Neural cell (in vitro differentiated cells): ENCODE measurements at regions not wholly inside any gene's neighbourhood (a gene's known extent, or its start where the extent isn't known, plus 50 kb on each side); places are given as distances from the start of the nearest gene placed in this dataset.

Experiments used
- H2AFZ ChIP-seq: fragments of 200-600, 300-800 bp; sonication (generic), shearing (Covaris generic); 2 replicates; pipeline ENCODE4 v1.6.0; 2014; ENCODE audit warnings: low read depth, mild to moderate bottlenecking, antibody characterized with exemption, low read length, moderate library complexity
- H3F3A ChIP-seq: fragments of 200-600 bp; shearing (Covaris generic); 2 replicates; pipeline ENCODE4 v1.6.1; 2016; ENCODE audit warnings: mild to moderate bottlenecking, moderate library complexity, mixed read lengths, antibody characterized with exemption, low read length; ENCODE audit not compliant: insufficient read depth, poor library complexity, severe bottlenecking
- H3K27ac ChIP-seq: fragments of 200-600, 300-800 bp; sonication (generic), shearing (Covaris generic); 2 replicates; pipeline ENCODE4 v1.5.1; 2014; ENCODE audit warnings: mild to moderate bottlenecking, low read length, moderate library complexity
- H3K27me3 ChIP-seq: fragments of 300-800, 200-600 bp; sonication (generic), shearing (Covaris generic); 2 replicates; pipeline ENCODE4 v1.6.0; 2014; ENCODE audit warnings: mild to moderate bottlenecking, low read depth, low read length, moderate library complexity; ENCODE audit not compliant: insufficient read depth
- H3K36me3 ChIP-seq: fragments of 300-800, 200-600 bp; sonication (generic), shearing (Covaris generic); 2 replicates; pipeline ENCODE4 v1.5.1; 2014; ENCODE audit warnings: mild to moderate bottlenecking, antibody characterized with exemption, low read length, moderate library complexity; ENCODE audit not compliant: insufficient read depth
- H3K4me2 ChIP-seq: fragments of 300-800, 200-600 bp; sonication (generic), shearing (Covaris generic); 2 replicates; pipeline ENCODE4 v1.6.0; 2014; ENCODE audit warnings: mild to moderate bottlenecking, low read length
- H3K4me3 ChIP-seq: fragments of 300-800, 200-600 bp; sonication (generic), shearing (Covaris generic); 2 replicates; pipeline ENCODE4 v1.5.1; 2014; ENCODE audit warnings: mild to moderate bottlenecking, low read length, moderate library complexity
- H3K79me2 ChIP-seq: fragments of 200-600 bp; shearing (Covaris generic); replicated peaks from 2 replicates; pipeline ENCODE4 v1.6.0; 2014; ENCODE audit warnings: mild to moderate bottlenecking, low read length, moderate library complexity; ENCODE audit not compliant: insufficient read depth
- H3K9ac ChIP-seq: fragments of 300-800, 200-600 bp; sonication (generic), shearing (Covaris generic); 2 replicates; pipeline ENCODE4 v1.6.1; 2016; ENCODE audit warnings: mild to moderate bottlenecking, low read length, mixed read lengths
- H3K9me2 ChIP-seq: fragments of 200-600 bp; shearing (Covaris generic); 2 replicates; pipeline ENCODE4 v1.6.1; 2016; ENCODE audit warnings: mild to moderate bottlenecking, low read length, mixed read lengths; ENCODE audit not compliant: insufficient read depth
- H3K9me3 ChIP-seq: fragments of 200-600, 300-800 bp; sonication (generic), shearing (Covaris generic); 2 replicates; pipeline ENCODE4 v1.6.1; 2016; ENCODE audit warnings: mild to moderate bottlenecking, mixed run types, low read length, moderate library complexity, mixed read lengths
- H4K20me1 ChIP-seq: fragments of 200-600 bp; shearing (Covaris generic); 2 replicates; pipeline ENCODE4 v1.6.1; 2016; ENCODE audit warnings: mild to moderate bottlenecking, mixed run types; ENCODE audit not compliant: insufficient read depth
- EP300 ChIP-seq: fragments of 450-650 bp; conservative IDR thresholded peaks from 2 replicates; pipeline ENCODE4 v1.6.1; 2014; ENCODE audit warnings: antibody characterized with exemption, mild to moderate bottlenecking, moderate library complexity; ENCODE audit not compliant: poor library complexity, severe bottlenecking
- EZH2 ChIP-seq: fragments of 200-600, 300-800 bp; shearing (Covaris generic), sonication (generic); IDR thresholded peaks from 2 replicates; pipeline ENCODE4 v1.6.1; 2014; ENCODE audit warnings: antibody characterized with exemption, low read length, borderline replicate concordance, mild to moderate bottlenecking; ENCODE audit not compliant: insufficient read depth, poor library complexity, severe bottlenecking
- MXI1 ChIP-seq: fragments of 450-650 bp; conservative IDR thresholded peaks from 2 replicates; pipeline ENCODE4 v1.6.1; 2014; ENCODE audit warnings: antibody characterized with exemption, mild to moderate bottlenecking; ENCODE audit not compliant: poor library complexity, severe bottlenecking
- POLR2AphosphoS5 ChIP-seq: IDR thresholded peaks from 2 replicates; pipeline ENCODE4 v1.6.1; 2012
- RAD21 ChIP-seq: fragments of 450-650 bp; conservative IDR thresholded peaks from 2 replicates; pipeline ENCODE4 v1.6.1; 2014; ENCODE audit warnings: antibody characterized with exemption, mild to moderate bottlenecking, moderate library complexity
- SMC3 ChIP-seq: fragments of 450-650 bp; conservative IDR thresholded peaks from 2 replicates; pipeline ENCODE4 v1.6.1; 2014; ENCODE audit warnings: antibody characterized with exemption, mild to moderate bottlenecking, moderate library complexity; ENCODE audit not compliant: poor library complexity
- TAF1 ChIP-seq: IDR thresholded peaks from 2 replicates; pipeline ENCODE4 v1.6.1; 2012; ENCODE audit warnings: low read depth
- TF ChIP-seq, protein P1 (sequence below): fragments of 450-650 bp; IDR thresholded peaks from 2 replicates; pipeline ENCODE4 v1.5.1; 2014; ENCODE audit warnings: antibody characterized with exemption, mild to moderate bottlenecking, moderate library complexity; ENCODE audit not compliant: poor library complexity, severe bottlenecking
- TF ChIP-seq, protein P2 (sequence below): IDR thresholded peaks from 2 replicates; pipeline ENCODE4 v1.6.1; 2012; ENCODE audit warnings: borderline replicate concordance

DNA sequence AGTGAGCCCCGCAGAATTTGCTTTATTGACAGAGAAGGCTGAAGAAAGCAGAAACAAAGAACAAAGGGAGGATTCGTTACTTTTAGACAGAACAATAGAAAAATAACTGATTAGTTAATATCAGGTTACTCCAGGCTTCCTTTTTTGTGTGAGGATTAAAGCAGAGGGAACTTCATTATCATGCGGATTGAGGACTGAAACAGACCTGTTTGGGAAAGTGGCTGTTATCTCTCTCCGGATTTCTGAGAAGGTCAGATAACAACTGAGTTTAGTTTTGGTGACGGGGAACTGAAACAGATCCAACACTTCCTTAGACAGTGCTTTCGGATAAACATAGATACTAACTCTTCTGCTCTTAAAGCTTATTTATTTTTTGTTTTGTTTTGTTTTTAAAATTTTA is 246.4 kb upstream of the ZNF507 start:
- H3K9me2 ChIP-seq = no peaks in the 10 kb centered on the region
- no peaks in the 10 kb centered on the region for H3F3A ChIP-seq
- H3K36me3 ChIP-seq = no peaks in the 10 kb centered on the region
- no peak overlapping the region for H3K27ac ChIP-seq
- H3K9ac ChIP-seq = no peak overlapping the region
- H2AFZ ChIP-seq = no peak overlapping the region
- TF ChIP-seq EZH2 (no peak), EP300 (no peak), MXI1 (no peak), TAF1 (no peak), POLR2AphosphoS5 (no peak), SMC3 (no peak), RAD21 (no peak)
- TF ChIP-seq, protein P1, sequence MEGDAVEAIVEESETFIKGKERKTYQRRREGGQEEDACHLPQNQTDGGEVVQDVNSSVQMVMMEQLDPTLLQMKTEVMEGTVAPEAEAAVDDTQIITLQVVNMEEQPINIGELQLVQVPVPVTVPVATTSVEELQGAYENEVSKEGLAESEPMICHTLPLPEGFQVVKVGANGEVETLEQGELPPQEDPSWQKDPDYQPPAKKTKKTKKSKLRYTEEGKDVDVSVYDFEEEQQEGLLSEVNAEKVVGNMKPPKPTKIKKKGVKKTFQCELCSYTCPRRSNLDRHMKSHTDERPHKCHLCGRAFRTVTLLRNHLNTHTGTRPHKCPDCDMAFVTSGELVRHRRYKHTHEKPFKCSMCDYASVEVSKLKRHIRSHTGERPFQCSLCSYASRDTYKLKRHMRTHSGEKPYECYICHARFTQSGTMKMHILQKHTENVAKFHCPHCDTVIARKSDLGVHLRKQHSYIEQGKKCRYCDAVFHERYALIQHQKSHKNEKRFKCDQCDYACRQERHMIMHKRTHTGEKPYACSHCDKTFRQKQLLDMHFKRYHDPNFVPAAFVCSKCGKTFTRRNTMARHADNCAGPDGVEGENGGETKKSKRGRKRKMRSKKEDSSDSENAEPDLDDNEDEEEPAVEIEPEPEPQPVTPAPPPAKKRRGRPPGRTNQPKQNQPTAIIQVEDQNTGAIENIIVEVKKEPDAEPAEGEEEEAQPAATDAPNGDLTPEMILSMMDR = no peak
- TF ChIP-seq, protein P2, sequence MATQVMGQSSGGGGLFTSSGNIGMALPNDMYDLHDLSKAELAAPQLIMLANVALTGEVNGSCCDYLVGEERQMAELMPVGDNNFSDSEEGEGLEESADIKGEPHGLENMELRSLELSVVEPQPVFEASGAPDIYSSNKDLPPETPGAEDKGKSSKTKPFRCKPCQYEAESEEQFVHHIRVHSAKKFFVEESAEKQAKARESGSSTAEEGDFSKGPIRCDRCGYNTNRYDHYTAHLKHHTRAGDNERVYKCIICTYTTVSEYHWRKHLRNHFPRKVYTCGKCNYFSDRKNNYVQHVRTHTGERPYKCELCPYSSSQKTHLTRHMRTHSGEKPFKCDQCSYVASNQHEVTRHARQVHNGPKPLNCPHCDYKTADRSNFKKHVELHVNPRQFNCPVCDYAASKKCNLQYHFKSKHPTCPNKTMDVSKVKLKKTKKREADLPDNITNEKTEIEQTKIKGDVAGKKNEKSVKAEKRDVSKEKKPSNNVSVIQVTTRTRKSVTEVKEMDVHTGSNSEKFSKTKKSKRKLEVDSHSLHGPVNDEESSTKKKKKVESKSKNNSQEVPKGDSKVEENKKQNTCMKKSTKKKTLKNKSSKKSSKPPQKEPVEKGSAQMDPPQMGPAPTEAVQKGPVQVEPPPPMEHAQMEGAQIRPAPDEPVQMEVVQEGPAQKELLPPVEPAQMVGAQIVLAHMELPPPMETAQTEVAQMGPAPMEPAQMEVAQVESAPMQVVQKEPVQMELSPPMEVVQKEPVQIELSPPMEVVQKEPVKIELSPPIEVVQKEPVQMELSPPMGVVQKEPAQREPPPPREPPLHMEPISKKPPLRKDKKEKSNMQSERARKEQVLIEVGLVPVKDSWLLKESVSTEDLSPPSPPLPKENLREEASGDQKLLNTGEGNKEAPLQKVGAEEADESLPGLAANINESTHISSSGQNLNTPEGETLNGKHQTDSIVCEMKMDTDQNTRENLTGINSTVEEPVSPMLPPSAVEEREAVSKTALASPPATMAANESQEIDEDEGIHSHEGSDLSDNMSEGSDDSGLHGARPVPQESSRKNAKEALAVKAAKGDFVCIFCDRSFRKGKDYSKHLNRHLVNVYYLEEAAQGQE = no peak
- H3K4me3 ChIP-seq = no peak overlapping the region
- no peaks in the 10 kb centered on the region for H3K79me2 ChIP-seq
- H3K27me3 ChIP-seq = no peaks in the 10 kb centered on the region
- no peaks in the 10 kb centered on the region for H3K9me3 ChIP-seq
- no peak overlapping the region for H3K4me2 ChIP-seq
- no peaks in the 10 kb centered on the region for H4K20me1 ChIP-seq

DNA sequence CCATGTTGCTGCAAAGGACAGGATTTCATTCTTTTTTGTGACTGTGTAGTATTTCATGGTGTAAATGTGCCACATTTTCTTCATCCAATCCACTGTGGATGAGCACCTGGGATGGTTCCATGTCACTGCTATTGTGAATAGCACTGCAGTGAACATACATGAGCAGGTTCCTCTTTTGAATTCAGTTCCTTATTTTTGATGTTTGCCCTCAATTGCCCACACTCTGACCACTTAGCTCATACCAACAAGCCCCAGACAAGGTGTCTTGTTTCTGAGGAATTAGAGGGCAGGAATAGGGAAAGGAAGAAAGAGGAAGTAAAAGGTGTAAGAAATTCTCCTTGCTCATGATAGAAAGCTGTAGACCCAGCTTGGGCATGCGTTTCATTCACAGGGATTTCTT is 244.2 kb upstream of the ZNF507 start:
- no peaks in the 10 kb centered on the region for H3F3A ChIP-seq
- no peaks in the 10 kb centered on the region for H3K27me3 ChIP-seq
- H3K9me2 ChIP-seq = no peaks in the 10 kb centered on the region
- no peak overlapping the region for H2AFZ ChIP-seq
- H3K36me3 ChIP-seq = no peaks in the 10 kb centered on the region
- no peaks in the 10 kb centered on the region for H3K79me2 ChIP-seq
- TF ChIP-seq EZH2 = no peak
- TF ChIP-seq, protein P1 = no peak
- TF ChIP-seq SMC3 = no peak
- no peak for TF ChIP-seq POLR2AphosphoS5
- no peak for TF ChIP-seq TAF1
- no peak for TF ChIP-seq EP300
- TF ChIP-seq RAD21 = no peak
- TF ChIP-seq MXI1 = no peak
- TF ChIP-seq, protein P2 = no peak
- no peak overlapping the region for H3K4me3 ChIP-seq
- no peak overlapping the region for H3K27ac ChIP-seq
- H3K4me2 ChIP-seq = no peak overlapping the region
- H3K9me3 ChIP-seq = no peaks in the 10 kb centered on the region
- no peaks in the 10 kb centered on the region for H4K20me1 ChIP-seq
- H3K9ac ChIP-seq = no peak overlapping the region
